COLO668 (cell line): ENCODE measurements at regions not wholly inside any gene's neighbourhood (a gene's known extent, or its start where the extent isn't known, plus 50 kb on each side); places are given as distances from the start of the nearest gene placed in this dataset.

Experiments
- DNase-seq: peaks from one replicate; lab custom pipeline; 2025; ENCODE audit not compliant: unreplicated experiment; lab: John Stamatoyannopoulos, UW

GRCh38 chr9:4921449-4921848 is 63.6 kb upstream of the JAK2 start:
- peak; percentile 27 for DNase-seq

- DNase-seq = no peak
Measured at GRCh38 chr9:4922101-4922500, 63.0 kb upstream of the JAK2 start.

GRCh38 chr9:4922730-4923129 is 62.3 kb upstream of the JAK2 start:
- no peak for DNase-seq

- DNase-seq = no peak
Measured at GRCh38 chr9:4923141-4923540, 61.9 kb upstream of the JAK2 start.

- DNase-seq = no peak
Measured at GRCh38 chr9:4923580-4924544, 61.2 kb upstream of the JAK2 start.

- DNase-seq = no peak
Measured at GRCh38 chr9:4926239-4926638, 58.8 kb upstream of the JAK2 start.

- no peak for DNase-seq
Measured at GRCh38 chr9:4927043-4927471, 58.0 kb upstream of the JAK2 start.

- no peak for DNase-seq
Measured at GRCh38 chr9:4927701-4928100, 57.4 kb upstream of the JAK2 start.

GRCh38 chr9:4929917-4930316 is 55.2 kb upstream of the JAK2 start:
- no peak for DNase-seq

- no peak for DNase-seq
Measured at GRCh38 chr9:4932681-4933080, 52.4 kb upstream of the JAK2 start.

GRCh38 chr9:4933177-4933576 is 51.9 kb upstream of the JAK2 start:
- no peak for DNase-seq

GRCh38 chr9:4933861-4934260 is 51.2 kb upstream of the JAK2 start:
- no peak for DNase-seq

GRCh38 chr9:4935001-4935672 is 49.9 kb upstream of the JAK2 start:
- no peak for DNase-seq
